SK-N-SH (cell line): ENCODE measurements at regions not wholly inside any gene's neighbourhood (a gene's known extent, or its start where the extent isn't known, plus 50 kb on each side); places are given as distances from the start of the nearest gene placed in this dataset.

Experiments used
- CTCF ChIA-PET: fragments of 300-600, 350-600 bp; formaldehyde crosslinking; extraction: SDS; loops from one replicate; lab custom pipeline; 2021; lab: Yijun Ruan, JAX
- POLR2A ChIA-PET: fragments of 350-600 bp; sonication (Branson Sonifier 250); formaldehyde crosslinking; extraction: SDS; loops from one replicate; lab custom pipeline; 2020; ENCODE audit warnings: antibody characterized with exemption, inconsistent platforms; lab: Yijun Ruan, JAX
- DNase-seq: peaks from one replicate; pipeline ENCODE4 v3.0.0; 2012
- H2AFZ ChIP-seq: fragments of 200-600 bp; sonication (generic); 2 replicates; pipeline ENCODE4 v1.8.1; 2016; ENCODE audit warnings: antibody characterized with exemption, mild to moderate bottlenecking, low read depth
- H3F3A ChIP-seq: fragments of 200-600 bp; sonication (generic); replicated peaks from 2 replicates; pipeline ENCODE3; 2016; ENCODE audit warnings: antibody characterized with exemption, mild to moderate bottlenecking; ENCODE audit not compliant: insufficient read depth
- H3K27ac ChIP-seq, 2 experiments: fragments of 200-500 bp in 1 of 2; fragments of 200-600 bp in 1 of 2; sonication (Bioruptor generic) in 1 of 2; sonication (generic), shearing (Covaris generic) in 1 of 2; 2 replicates each; pipeline versions ENCODE4 v1.5.1 to v1.6.1; 2014 to 2016; ENCODE audit warnings: low read depth in 2 of 2, inconsistent platforms in 1 of 2, low read length in 1 of 2, mild to moderate bottlenecking in 1 of 2, mixed read lengths in 1 of 2
- H3K27me3 ChIP-seq: fragments of 200-600 bp; sonication (generic), shearing (Covaris generic); 2 replicates; pipeline ENCODE4 v1.6.1; 2016; ENCODE audit warnings: mixed run types; ENCODE audit not compliant: insufficient read depth
- H3K36me3 ChIP-seq, 2 experiments: fragments of 200-500 bp in 1 of 2; fragments of 200-600 bp in 1 of 2; sonication (Bioruptor generic) in 1 of 2; sonication (generic) in 1 of 2; replicated peaks in 1 of 2; 2 replicates each; pipeline versions ENCODE3 to v1.5.1; 2014 to 2016; ENCODE audit warnings: low read length in 1 of 2, mild to moderate bottlenecking in 1 of 2; ENCODE audit not compliant: insufficient read depth in 2 of 2, control insufficient read depth in 1 of 2
- H3K4me1 ChIP-seq, 2 experiments: fragments of 200-500 bp in 1 of 2; fragments of 200-600 bp in 1 of 2; sonication (Bioruptor generic) in 1 of 2; sonication (generic), shearing (Covaris generic) in 1 of 2; 2 replicates each; pipeline versions ENCODE4 v1.5.1 to v1.6.1; 2014 to 2016; ENCODE audit warnings: low read depth in 1 of 2, low read length in 1 of 2, mixed run types in 1 of 2; ENCODE audit not compliant: insufficient read depth in 2 of 2, control insufficient read depth in 1 of 2
- H3K4me2 ChIP-seq: fragments of 200-600 bp; sonication (generic), shearing (Covaris generic); 2 replicates; pipeline ENCODE4 v1.6.1; 2017; ENCODE audit warnings: mixed run types
- H3K4me3 ChIP-seq, 2 experiments: fragments of 200-500 bp in 1 of 2; fragments of 200-600 bp in 1 of 2; sonication (Bioruptor generic) in 1 of 2; sonication (generic), shearing (Covaris generic) in 1 of 2; 2 replicates each; pipeline versions ENCODE4 v1.5.1 to v1.8.1; 2014 to 2016; ENCODE audit warnings: low read depth in 2 of 2, inconsistent platforms in 1 of 2, low read length in 1 of 2, mild to moderate bottlenecking in 1 of 2, mixed read lengths in 1 of 2, moderate library complexity in 1 of 2
- H3K79me2 ChIP-seq: fragments of 200-600 bp; sonication (generic); 2 replicates; pipeline ENCODE4 v1.8.1; 2017; ENCODE audit warnings: mild to moderate bottlenecking; ENCODE audit not compliant: insufficient read depth
- H3K9ac ChIP-seq: fragments of 200-600 bp; sonication (generic); 2 replicates; pipeline ENCODE4 v1.6.1; 2017; ENCODE audit warnings: mixed run types
- H3K9me2 ChIP-seq: fragments of 200-600 bp; sonication (generic); 2 replicates; pipeline ENCODE4 v1.6.1; 2017; ENCODE audit warnings: mixed run types
- H3K9me3 ChIP-seq: fragments of 200-600 bp; sonication (generic); 2 replicates; pipeline ENCODE4 v1.6.1; 2017; ENCODE audit warnings: mixed run types, mild to moderate bottlenecking, moderate library complexity
- H4K20me1 ChIP-seq: fragments of 200-600 bp; sonication (generic); 2 replicates; pipeline ENCODE4 v1.6.1; 2017; ENCODE audit warnings: mild to moderate bottlenecking, mixed run types; ENCODE audit not compliant: insufficient read depth
- CHD2 ChIP-seq: fragments of 150-350 bp; IDR thresholded peaks from 2 replicates; pipeline ENCODE4 v1.6.1; 2018; ENCODE audit warnings: low read length; ENCODE audit not compliant: partially characterized antibody
- CTCF ChIP-seq: fragments of 200-600 bp; sonication (generic); IDR thresholded peaks from 2 replicates; pipeline ENCODE4 v1.6.1; 2017; ENCODE audit warnings: antibody characterized with exemption, mild to moderate bottlenecking, moderate library complexity
- ELF1 ChIP-seq: IDR thresholded peaks from 2 replicates; pipeline ENCODE4 v1.4.0; 2012
- EP300 ChIP-seq, 2 experiments: IDR thresholded peaks; 2 replicates each; pipeline versions ENCODE4 v1.4.0 to v1.6.1; 2012; ENCODE audit warnings: borderline replicate concordance in 1 of 2, low read depth in 1 of 2, low read length in 1 of 2
- FOSL2 ChIP-seq: IDR thresholded peaks from 2 replicates; pipeline ENCODE4 v1.4.0; 2012; ENCODE audit warnings: low read depth, mild to moderate bottlenecking, moderate library complexity, borderline replicate concordance
- FOXM1 ChIP-seq: IDR thresholded peaks from 2 replicates; pipeline ENCODE4 v1.4.0; 2012; ENCODE audit warnings: low read depth, mild to moderate bottlenecking
- GABPA ChIP-seq: IDR thresholded peaks from 2 replicates; pipeline ENCODE4 v1.4.0; 2012; ENCODE audit warnings: low read depth, mild to moderate bottlenecking
- IRF3 ChIP-seq: fragments of 150-350 bp; IDR thresholded peaks from 2 replicates; pipeline ENCODE4 v1.6.1; 2016; ENCODE audit warnings: mild to moderate bottlenecking, low read depth, low read length
- JUND ChIP-seq: IDR thresholded peaks from 2 replicates; pipeline ENCODE4 v1.4.0; 2012
- MEF2A ChIP-seq: IDR thresholded peaks from 2 replicates; pipeline ENCODE4 v1.4.0; 2012; ENCODE audit warnings: low read depth, borderline replicate concordance
- MXI1 ChIP-seq: IDR thresholded peaks from 2 replicates; pipeline ENCODE4 v1.6.1; 2012; ENCODE audit warnings: mild to moderate bottlenecking, low read depth, low read length, improper control_type of control experiment
- NFIC ChIP-seq: IDR thresholded peaks from 2 replicates; pipeline ENCODE4 v1.4.0; 2012; ENCODE audit warnings: borderline replicate concordance
- PBX3 ChIP-seq: IDR thresholded peaks from 2 replicates; pipeline ENCODE4; 2012
- POLR2AphosphoS5 ChIP-seq: IDR thresholded peaks from 2 replicates; pipeline ENCODE4 v1.6.1; 2012; ENCODE audit warnings: low read depth, low read length
- RXRA ChIP-seq: IDR thresholded peaks from 2 replicates; pipeline ENCODE4 v1.4.0; 2012; ENCODE audit warnings: low read depth, mild to moderate bottlenecking, borderline replicate concordance
- SMC3 ChIP-seq: IDR thresholded peaks from 2 replicates; pipeline ENCODE4 v1.6.1; 2012; ENCODE audit warnings: low read depth, low read length, improper control_type of control experiment
- TAF1 ChIP-seq: IDR thresholded peaks from 2 replicates; pipeline ENCODE4 v1.6.1; 2012; ENCODE audit warnings: low read depth, mild to moderate bottlenecking, low read length, moderate library complexity, borderline replicate concordance
- TCF12 ChIP-seq: IDR thresholded peaks from 2 replicates; pipeline ENCODE4 v1.4.0; 2012
- TEAD4 ChIP-seq: IDR thresholded peaks from 2 replicates; pipeline ENCODE4 v1.4.0; 2012; ENCODE audit warnings: mild to moderate bottlenecking, borderline replicate concordance; ENCODE audit not compliant: insufficient read depth
- USF1 ChIP-seq: IDR thresholded peaks from 2 replicates; pipeline ENCODE4 v1.4.0; 2012; ENCODE audit warnings: low read depth, borderline replicate concordance
- USF2 ChIP-seq: fragments of 150-350 bp; IDR thresholded peaks from 2 replicates; pipeline ENCODE4 v1.6.1; 2017; ENCODE audit warnings: antibody characterized with exemption, low read length, low read depth, borderline replicate concordance
- YY1 ChIP-seq: IDR thresholded peaks from 2 replicates; pipeline ENCODE4 v1.4.0; 2012; ENCODE audit warnings: low read depth, mild to moderate bottlenecking
- ZBTB33 ChIP-seq: IDR thresholded peaks from 2 replicates; pipeline ENCODE4 v1.4.0; 2012; ENCODE audit warnings: low read depth, borderline replicate concordance
- WGBS: methylation state at CpG from one replicate; pipeline ENCODE4 v1.1.6; 2017; ENCODE audit warnings: low lambda C conversion rate; 5-methylcytosine and 5-hydroxymethylcytosine counted together

GRCh38 chr10:2883238-2883637 is 184.1 kb upstream of the PFKP start:
- DNase-seq, result no peak
- Histone ChIP-seq H4K20me1 (no peaks in the 10 kb centered on the region), H3F3A (no peaks in the 10 kb centered on the region), H3K9me3 (no peaks in the 10 kb centered on the region), H3K9ac (no peak overlapping the region), H3K4me3 (no peak overlapping the region), H2AFZ (no peak overlapping the region), H3K27me3 (no peaks in the 10 kb centered on the region; the same call in none of the 2 replicates), H3K9me2 (no peaks in the 10 kb centered on the region), H3K27ac (no peak overlapping the region), H3K36me3 (no peaks in the 10 kb centered on the region), H3K4me2 (no peak overlapping the region), H3K4me1 (no peaks in the 10 kb centered on the region), H3K79me2 (no peaks in the 10 kb centered on the region)
- POLR2A ChIA-PET, result no interaction called here
- WGBS, result 37% methylated on average over 1 of the region's 1 CpG
- TF ChIP-seq FOXM1 (no peak), USF1 (no peak), POLR2AphosphoS5 (no peak), PBX3 (no peak), IRF3 (no peak), CHD2 (no peak), MXI1 (no peak), RXRA (no peak), TEAD4 (no peak), NFIC (no peak), SMC3 (no peak), GABPA (no peak), TCF12 (no peak)
- CTCF ChIA-PET, result interaction anchor here (0.5 kb wide), 1 partner anchor 1777 kb away, joined by 3 read pairs; no protein-coding TSS in a partner anchor

- ChIA-PET POLR2A (no interaction called here), CTCF (no interaction called here)
- no peaks in the 10 kb centered on the region for H3K9me2 ChIP-seq
- TF ChIP-seq ZBTB33 (no peak), MXI1 (no peak), MEF2A (no peak), POLR2AphosphoS5 (no peak), EP300 (IDR thresholded peaks at IDR 0.05; ENCODE audit: borderline replicate concordance in 1 of 2, low read depth in 1 of 2, low read length in 1 of 2) (no peak), JUND (no peak), FOSL2 (no peak), TEAD4 (no peak), USF2 (no peak), YY1 (no peak), TAF1 (no peak), ELF1 (no peak), CTCF (no peak)
Measured at GRCh38 chr10:2882628-2883027, 184.7 kb upstream of the PFKP start.

More at GRCh38 chr10:2882628-2883027, 184.7 kb upstream of the PFKP start:
- H3K4me1 ChIP-seq, result no peaks in the 10 kb centered on the region
- H3K9ac ChIP-seq, result no peak overlapping the region
- H3K4me2 ChIP-seq, result no peak overlapping the region
- no peaks in the 10 kb centered on the region for H3K79me2 ChIP-seq
- no peaks in the 10 kb centered on the region for H3K36me3 ChIP-seq
- no peaks in the 10 kb centered on the region for H3F3A ChIP-seq
- H2AFZ ChIP-seq, result no peak overlapping the region
- H3K27me3 ChIP-seq, result no peaks in the 10 kb centered on the region; the same call in none of the 2 replicates
- 34% methylated on average over 9 of the region's 9 CpGs for WGBS
- no peaks in the 10 kb centered on the region for H4K20me1 ChIP-seq
- no peak for DNase-seq
- no peaks in the 10 kb centered on the region for H3K9me3 ChIP-seq
- no peak overlapping the region for H3K4me3 ChIP-seq
- H3K27ac ChIP-seq, result no peak overlapping the region
